Stimulated activated CD4-positive, alpha-beta T cell treated with anti-CD3 and anti-CD28 coated beads, Interleukin-2, amount 100 ng/mL, for 48 hours (primary cell): ENCODE measurements at regions not wholly inside any gene's neighbourhood (a gene's known extent, or its start where the extent isn't known, plus 50 kb on each side); places are given as distances from the start of the nearest gene placed in this dataset.
"Not testable (repeated sequence)": the region's sequence is repeated elsewhere in the genome, so short reads cannot be mapped to it uniquely, and the experiment has no call there.

Experiments used
- DNase-seq, 2 donors: peaks; one replicate each; pipeline ENCODE4 v3.0.0-alpha.2; 2020

DNA sequence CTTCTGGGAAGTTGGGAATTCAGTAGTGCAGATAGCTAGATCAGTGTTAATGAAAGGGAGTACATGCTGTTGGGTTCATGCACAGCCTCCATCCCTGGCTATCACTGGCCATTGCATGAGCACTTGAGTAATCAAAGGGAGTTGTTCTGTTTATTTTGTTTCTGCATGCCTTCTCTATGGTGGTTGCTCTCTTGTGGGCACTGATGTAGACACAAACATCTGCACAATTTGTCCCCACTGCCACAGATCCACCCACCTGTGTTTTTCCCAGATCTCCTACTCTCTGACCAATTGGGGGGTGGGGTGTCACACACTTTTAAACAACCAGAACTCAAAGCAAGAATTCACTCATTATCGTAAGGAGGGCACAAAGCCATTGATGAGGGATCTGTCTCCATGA lies 89.7 kb upstream of the DHRS4 start:
- DNase-seq, result no peak

DNA sequence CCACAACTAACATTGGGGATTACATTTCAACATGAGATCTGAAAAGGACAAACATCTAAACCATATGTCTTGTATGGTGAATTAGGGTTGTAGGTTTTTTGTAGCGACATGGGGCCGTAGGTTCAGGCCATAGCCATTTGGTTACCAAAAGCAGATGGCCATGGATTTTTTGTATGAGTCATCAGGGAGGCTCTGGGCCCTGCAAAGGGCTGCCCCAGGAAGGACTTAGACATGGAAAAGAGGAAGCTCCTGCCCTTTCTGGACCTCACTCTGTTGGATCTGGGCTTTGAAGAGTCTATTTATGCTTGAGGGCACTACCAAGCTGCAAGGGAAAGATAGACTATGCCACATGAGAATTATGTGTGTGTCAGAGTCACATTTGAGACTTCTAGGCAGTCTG lies 89.3 kb upstream of the DHRS4 start:
- DNase-seq, result no peak

DNA sequence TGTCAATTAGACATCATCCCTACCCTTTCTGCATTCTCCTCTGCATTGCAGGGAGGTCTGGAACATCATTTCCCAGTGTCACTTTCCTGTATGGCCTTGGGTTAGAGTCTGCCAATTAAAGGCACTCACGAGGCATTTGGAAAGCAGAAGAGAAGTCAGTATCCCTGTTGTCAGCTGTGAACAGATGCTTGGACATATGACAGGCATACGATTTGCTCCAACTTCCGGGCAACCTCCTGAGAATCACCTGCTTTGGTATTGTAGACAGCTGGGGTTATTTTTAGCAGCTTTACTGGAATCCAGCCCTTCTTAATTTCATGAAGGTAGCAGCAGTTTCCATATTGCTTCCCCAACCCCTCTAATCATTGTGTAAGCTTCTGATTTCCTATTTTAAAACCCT lies 88.7 kb upstream of the DHRS4 start:
- no peak for DNase-seq

DNA sequence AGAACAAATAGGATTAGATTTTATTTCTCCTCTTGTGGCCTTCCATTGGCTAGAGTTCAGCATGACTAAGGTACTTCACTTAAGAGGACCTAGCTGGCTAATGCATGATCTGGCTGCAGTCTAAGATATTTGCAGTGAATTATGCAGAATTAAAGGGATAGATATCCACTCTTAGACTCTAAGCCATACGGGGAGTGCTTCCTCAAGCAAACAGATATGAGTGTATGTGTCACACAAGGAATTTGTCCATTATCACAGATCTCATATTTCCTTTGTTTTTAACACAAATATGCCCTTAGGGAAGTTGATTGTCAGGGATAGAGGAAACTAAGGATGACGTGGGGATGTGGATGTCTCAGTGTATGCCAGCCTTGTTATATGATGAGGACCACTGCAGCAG lies 88.1 kb upstream of the DHRS4 start:
- DNase-seq, result no peak

DNA sequence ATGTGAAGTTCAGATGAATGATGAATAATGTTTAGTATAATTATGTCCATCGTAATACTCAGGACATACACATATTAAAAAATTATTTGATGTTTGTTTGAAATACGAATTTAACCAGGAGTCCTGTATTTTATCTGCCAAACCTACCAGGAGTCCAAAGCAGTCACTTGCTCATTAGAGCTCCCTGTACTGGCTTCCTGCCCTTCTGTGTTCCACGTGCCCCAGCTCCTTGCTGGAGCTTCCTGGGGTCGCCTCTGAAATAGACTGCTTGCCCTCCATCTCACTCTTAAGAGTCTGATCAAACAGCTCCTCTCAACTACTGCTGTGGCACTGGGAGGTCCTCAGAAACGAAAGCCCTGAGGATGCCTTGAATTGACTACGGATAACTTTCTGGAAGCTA lies 87.3 kb upstream of the DHRS4 start:
- DNase-seq, result no peak

DNA sequence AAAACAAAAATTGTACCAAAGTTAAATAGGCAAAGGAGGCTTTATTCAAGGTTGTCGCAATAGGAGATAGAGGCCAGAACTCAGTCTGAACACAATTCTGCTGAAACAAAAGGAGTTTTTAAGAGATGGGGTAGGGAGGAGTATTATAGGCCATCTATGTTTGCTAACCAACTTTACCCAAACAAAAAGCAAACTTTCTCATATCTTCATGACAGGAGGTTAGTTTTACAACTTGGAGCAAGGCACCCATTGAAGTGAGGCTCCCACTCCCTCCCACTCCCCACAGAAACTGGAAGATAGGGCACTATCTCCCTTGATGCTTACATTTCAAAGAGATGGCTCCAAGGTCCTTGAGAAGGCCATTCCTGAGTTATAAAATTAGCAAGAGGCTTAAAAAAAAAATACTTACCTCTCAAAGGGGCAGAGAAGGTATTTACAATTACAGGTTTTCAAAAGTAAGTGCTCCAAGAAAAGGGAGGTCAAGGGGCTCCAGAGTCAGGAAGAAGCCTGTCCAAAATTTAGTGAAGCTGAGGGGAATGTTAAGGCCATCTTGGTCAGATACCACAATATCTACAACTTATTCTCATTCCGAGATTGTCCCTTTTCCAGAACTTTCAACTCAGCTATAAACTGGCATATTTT lies 84.4 kb upstream of the DHRS4 start:
- DNase-seq, result no peak

DNA sequence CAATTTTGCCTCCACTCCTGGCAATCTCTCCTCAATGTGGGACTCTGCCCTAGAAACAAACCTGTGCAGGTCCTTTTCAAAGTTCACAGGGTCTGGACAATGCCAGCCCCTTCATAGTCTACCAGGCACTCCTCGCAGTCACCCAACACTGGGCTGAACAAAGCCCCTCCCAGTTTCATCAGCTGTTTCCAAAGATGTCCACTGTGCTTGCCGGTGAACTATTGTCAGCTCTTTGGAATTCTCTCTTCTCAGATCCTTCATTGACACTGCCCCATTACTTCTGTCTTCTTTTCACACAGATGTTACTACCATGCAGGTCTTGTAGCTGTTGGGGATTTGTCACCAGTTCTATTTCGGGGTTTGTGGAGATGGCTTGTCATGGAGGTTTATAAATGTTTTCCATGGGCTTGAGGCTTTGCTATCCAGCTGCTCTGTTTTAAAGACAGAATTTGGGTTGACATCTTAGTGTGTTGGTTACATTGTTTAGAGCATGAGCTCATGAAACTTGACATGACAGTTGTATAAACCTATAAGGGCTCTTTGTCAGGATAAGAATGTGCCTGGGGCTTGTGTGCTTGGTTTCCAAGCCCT lies 77.3 kb upstream of the DHRS4 start:
- DNase-seq, result no peak

DNA sequence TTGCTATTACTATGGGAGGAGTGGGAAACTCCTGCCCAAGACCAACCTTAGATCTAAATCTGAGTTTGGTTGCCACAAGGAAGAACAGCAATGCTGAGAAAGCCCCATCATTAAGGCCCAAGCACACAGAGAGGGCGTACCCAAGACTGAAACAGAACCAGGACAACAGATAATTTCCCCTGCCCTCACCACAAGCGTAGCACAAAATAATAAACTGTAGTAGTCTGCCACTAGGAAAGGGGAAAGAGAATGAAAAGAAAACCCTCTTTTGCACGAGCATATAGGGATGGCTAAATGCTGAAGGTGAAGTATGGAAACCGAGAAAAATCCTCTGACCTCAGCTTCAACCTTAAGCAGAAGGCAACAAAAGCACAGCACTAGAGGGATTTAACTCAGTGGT lies 76.5 kb upstream of the DHRS4 start:
- peak in 1 of 2 donors; percentile 3 for DNase-seq

DNA sequence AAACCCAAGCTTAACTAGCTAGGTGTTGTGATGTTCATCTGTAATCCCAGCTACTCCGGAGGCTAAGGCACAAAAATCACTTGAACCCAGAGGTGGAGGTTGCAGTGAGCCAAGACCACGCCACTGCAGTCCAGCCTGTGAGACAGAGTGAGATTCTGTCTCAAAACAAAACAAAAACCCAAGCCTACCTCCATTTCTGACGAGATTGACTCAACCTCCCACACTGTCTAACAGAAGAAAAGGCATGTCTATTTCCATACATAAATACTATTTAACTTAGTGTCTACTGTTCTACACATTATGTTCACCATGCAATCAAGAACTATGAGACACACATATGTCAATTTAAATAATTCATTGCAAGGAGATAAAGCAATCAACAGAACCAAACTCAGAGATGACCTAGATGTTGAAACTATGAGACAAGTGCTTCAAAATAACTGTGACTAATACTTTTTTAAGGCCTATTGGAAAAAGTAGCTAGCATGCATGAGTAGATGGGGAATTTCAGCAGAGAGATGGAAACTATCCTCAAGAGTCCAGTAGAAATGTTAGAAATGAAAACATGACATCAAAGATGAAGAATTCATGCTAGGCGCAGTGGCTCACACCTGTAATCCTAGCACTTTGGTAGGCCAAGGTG lies 75.9 kb upstream of the DHRS4 start:
- DNase-seq, result peak; percentile 5 to 22

DNA sequence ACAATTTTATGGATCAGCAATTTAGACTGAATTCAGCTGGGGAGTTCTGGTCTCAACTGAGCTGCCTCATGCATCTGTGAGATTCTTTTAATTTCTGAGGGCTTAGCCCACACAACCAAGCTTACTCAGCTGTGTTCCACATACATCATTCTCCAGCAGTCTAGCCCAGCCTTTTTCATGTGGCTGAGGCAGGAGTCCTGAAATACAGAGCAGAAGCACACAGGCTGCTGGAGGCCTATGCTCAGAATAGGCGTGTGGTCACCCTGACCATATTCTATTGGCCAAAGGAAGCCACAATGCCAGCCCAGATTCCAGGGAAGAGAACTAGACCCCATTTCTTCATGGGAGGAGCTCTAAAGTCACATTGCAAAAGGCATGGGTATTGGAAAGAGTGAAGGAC lies 72.3 kb upstream of the DHRS4 start:
- DNase-seq, result no peak

DNA sequence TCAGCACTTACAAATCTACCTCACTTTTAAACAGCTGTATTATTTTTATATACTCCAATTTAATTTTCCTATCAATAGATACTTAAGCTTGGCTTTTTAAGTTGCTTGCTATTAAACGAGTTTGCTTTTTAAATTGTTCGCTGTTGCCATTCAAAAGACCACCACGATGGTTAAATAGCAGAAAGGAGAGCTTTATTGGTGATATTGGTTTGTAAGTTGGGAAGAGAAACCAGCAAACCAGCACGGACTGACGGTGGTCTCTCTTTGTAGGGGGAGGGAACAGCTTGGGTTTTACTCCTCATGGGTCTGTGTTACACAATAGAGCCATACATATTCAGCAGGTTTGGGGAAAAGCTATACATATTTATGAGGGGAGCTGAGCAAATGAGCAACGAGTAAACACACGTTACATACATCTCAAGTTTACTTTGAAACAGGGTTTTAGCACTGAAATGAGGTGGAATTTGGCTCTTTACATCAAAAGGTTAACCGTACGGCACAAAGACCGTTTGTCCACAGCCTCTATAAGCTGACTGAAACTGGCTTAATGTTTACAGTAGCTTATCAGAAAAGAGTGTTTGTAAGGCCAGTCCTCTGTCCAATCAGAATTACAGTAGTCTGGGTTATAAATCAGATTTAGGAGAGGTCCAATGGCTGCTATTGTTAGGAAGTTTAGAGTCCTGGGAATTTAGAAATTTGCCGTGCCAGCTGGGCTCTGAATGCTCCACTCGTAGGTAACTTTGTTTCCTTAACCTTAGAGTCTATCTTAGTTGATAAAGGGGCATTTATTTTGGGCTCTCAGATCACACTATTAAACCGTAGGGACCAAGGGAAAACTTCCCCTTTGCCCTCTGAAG lies 69.7 kb upstream of the DHRS4 start:
- no peak for DNase-seq

DNA sequence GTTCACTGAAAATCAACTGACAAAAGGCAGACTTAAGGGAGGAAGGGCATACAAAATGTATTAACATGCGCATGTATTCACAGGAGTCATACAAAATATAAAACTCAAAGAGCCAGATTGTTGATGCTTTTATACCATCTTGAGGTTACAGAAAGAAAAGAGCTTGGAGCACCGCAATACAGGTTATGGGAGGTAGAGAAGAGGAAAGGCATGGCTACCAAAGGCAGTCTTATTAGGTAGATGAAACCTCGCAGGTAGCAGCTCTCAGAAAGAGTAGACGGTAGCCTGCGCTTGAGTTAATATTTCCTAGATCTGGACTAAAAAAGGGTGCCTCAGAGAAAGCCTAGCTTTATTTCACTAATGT lies 69.0 kb upstream of the DHRS4 start:
- DNase-seq, result no peak

DNA sequence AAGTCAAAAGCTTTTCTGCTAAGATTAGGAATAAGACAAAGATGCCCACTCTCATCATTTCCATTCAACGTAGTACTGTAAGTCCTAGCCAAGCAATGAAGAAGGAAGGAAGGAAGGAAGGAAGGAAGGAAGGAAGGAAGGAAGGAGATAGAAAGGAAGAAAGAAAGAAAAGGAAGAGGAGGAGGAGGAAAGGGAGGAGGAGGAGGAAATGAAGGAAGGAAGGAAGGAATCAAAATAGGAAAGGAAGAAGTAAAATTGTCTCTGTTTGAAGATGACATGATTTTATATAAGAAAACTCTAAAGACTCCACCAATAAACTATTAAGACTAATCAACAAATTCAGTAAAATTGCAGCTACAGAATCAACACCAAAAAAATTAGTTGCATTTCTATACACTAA lies 66.0 kb upstream of the DHRS4 start:
- DNase-seq, result no peak

DNA sequence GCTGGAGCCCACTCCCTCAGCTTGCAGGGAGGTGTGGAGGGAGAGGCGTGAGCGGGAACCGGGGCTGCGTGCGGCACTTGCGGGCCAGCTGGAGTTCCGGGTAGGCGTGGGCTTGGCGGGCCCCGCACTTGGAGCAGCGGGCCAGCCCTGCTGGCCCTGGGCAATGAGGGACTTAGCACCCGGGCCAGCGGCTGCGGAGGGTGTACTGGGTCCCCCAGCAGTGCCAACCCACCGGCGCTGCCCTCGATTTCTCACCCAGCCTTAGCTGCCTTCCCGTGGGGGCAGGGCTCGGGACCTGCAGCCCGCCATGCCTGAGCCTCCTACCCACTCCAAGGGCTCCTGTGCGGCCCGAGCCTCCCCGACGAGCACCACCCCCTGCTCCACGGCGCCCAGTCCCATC lies 61.9 kb upstream of the DHRS4 start:
- not testable (repeated sequence) for DNase-seq

DNA sequence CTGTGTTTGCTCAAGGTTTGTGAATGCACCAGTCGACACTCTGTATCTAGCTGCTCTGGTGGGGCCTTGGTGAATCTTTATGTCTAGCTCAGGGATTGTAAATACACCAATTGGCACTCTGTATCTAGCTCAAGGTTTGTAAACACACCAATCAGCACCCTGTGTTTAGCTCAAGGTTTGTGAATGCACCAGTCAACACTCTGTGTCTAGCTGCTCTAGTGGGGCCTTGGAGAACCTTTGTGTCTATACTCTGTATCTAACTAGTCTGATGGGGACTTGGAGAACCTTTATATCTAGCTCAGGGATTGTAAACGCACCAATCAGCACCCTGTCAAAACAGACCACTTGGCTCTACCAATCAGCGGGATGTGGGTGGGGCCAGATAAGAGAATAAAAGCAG lies 61.3 kb upstream of the DHRS4 start:
- DNase-seq, result not testable (repeated sequence)

DNA sequence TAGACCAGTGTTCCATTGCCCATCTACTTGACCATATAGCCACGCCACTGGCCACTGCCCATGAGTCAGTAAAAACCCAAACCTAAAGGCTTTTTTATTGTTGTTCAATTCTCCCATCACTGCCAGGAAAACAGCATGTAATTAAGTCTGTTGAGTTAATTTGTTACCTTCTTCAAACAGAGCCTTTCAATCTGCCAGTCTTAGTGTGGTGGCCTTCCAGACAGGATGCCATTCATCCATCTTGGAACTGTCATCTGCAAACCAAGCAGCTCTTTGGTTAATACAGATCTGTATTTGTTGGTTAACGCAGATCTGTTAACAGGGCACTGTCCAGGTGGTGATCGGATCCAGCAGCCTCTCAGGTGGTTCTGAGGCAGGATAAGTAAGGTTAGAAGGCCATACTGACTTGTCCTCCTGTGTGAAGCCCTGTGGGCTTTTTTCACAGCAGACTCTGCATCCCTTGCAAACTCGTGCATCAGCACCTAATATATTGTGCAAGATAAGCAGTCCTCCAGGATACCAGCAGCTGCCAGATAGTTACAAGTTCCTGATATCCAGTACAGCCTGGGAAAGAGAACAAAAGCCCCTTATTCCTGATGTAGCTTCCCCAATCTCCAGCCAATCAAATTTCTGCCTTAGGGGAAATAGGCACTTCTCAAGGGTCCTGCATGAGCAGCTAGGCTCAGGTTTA lies 59.1 kb upstream of the DHRS4 start:
- DNase-seq, result no peak

DNA sequence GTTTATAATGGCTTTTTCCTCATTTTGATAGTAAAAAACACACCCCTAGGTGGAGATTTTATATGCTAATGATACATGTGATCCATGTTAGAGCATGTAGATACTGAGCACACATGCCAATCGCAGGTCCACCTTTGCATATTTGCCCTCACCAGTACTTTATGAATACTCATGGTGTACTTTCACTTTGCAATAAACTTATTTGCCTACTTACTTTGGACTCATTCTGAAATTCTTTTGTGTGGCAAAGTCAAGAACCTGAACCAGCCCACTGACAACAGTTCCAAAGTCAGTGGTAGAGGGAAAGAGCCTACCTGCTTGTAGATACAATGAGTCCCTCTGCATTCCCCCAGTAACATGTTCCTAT lies 58.5 kb upstream of the DHRS4 start:
- DNase-seq, result no peak

DNA sequence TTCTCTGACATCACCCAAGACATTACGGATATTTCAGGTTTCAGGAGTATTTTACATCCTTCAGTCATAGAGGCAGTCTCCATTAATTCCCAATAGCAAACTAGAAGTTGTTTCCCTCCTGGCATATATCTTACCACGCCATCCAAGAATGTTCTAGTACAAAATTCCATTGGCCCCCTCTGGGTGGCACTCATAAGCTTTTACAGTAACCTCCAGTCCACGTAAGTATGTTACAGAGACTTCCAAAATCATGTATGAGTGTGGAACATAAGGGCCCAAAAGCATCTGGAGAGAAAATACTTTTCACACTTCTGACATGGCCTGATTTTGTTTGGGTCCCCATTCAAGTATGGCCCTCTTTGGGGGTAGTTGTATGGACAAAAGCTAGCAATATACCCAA lies 58.1 kb upstream of the DHRS4 start:
- no peak for DNase-seq

DNA sequence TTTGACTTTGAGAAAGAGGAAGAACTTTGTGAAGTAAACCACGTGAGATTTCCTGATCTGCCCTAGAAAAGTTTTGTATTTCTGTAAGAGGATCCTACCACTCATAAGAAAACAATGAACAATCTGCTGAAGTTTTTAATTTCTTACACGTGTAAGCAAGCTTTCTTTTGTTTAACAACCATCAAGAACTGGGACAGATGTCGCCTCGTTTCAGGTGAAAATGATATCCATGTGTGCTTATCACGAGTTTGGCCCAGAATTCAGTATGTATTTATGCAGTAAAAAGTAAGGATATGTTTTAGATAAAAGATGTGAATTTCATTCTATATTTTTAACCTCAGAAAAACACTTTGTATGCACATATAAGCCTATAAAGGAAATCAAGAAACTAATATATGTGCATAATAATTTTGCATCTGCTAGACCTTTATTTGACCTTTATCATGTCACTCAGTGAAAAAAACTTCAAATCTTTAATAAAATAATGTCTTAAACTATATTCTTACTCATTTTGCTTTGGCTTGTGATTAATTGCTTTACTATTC lies 56.9 kb upstream of the DHRS4 start:
- no peak for DNase-seq

DNA sequence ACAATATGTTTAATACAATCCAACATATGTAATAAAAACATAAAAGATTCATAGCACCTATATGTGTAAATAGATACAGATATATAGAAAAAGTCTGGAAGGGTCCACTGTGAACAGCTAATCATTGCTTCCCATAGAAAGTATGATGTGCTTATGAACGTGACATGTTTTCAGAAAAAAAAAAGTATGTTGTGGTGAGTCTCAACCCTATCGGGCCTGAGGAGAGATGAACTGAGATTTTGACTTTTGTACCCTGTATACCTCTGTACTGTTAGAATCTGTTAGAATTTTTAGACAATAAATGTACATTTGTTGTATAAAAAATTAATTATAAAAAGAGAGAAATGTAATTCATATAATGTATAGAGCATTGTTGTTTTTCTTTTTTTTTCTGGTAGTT lies 56.3 kb upstream of the DHRS4 start:
- not testable (repeated sequence) for DNase-seq

DNA sequence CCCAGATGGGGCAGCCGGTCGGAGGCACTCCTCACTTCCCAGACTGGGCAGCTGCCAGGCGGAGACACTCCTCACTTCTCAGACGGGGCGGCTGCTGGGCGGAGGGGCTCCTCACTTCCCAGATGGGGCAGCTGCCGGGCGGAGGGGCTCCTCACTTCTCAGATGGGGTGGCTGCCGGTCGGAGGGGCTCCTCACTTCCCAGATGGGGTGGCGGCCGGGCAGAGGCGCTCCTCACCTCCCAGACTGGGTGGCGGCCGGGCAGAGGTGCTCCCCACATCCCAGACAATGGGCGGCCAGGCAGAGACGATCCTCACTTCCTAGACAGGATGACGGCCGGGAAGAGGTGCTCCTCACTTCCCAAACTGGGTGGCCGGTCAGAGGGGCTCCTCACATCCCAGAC lies 55.2 kb upstream of the DHRS4 start:
- not testable (repeated sequence) for DNase-seq

DNA sequence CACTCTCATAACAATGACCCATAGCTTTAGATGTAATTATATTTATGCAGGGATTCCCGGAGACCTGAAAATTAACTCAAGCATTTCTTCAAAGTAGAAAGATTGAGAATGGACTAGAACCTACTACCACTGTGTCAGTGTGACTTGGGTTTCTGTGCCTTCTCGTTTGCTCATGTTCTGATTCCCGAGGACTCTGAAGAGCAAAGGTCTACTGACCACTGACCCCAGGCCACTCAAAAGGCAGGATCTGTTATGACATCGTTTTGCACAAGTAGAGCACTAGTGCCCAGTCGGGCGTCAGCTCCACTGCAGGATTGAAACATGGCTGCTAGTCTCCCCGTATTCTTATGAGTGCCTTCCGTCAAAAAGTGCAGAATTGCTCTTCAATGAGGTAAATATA lies 53.8 kb upstream of the DHRS4 start:
- DNase-seq, result no peak

DNA sequence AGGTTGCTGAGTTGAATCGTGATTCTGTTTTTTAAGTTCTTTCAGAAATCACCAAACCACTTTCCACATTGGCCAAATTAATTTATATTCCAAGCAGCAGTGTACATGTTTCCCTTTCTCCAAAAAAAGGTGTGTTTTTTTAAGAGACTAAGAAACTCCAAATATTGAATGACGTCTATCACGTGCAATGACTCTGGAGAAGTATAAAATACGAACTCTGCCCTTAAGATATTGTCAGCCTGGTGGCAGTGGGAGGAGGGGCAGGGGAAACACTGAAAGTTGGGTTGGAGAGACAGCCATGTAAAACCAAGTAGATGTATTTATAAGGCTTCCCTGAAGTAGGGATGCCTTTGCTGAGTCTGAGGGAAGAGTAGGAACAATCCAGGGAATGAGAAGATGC lies 50.1 kb upstream of the DHRS4 start:
- no peak for DNase-seq
